Esophagus muscularis mucosa (tissue), 3 donors: ENCODE measurements at regions not wholly inside any gene's neighbourhood (a gene's known extent, or its start where the extent isn't known, plus 50 kb on each side); places are given as distances from the start of the nearest gene placed in this dataset.

Source experiments
- CTCF ChIP-seq, 3 experiments: fragments of 200-600 bp in 2 of 3; fragments of 450-650 bp in 1 of 3; sonication (generic) in 2 of 3; IDR thresholded peaks; one replicate each; pipeline ENCODE4 v1.5.1; 2017 to 2019; ENCODE audit warnings: antibody characterized with exemption in 3 of 3, mild to moderate bottlenecking in 2 of 3, moderate library complexity in 1 of 3
- POLR2A ChIP-seq: fragments of 450-650 bp; IDR thresholded peaks from one replicate; pipeline ENCODE4 v1.6.1; 2017; ENCODE audit warnings: antibody characterized with exemption, moderate library complexity, mild to moderate bottlenecking, low read depth

- TF ChIP-seq CTCF (IDR thresholded peaks at IDR 0.05) (no peak), POLR2A (no peak)
Observed at GRCh38 chr1:188590641-188591040, 1761.9 kb downstream of the PLA2G4A start.
